HG02981 (cell line): ENCODE measurements at regions not wholly inside any gene's neighbourhood (a gene's known extent, or its start where the extent isn't known, plus 50 kb on each side); places are given as distances from the start of the nearest gene placed in this dataset.

Source experiments
- ATAC-seq: cut with Tn5 transposase; IDR thresholded peaks from one replicate; pipeline ENCODE4 v1.9.1; 2021; ENCODE audit warnings: mild to moderate bottlenecking, moderate library complexity; ENCODE audit not compliant: unreplicated experiment

- ATAC-seq: no peak
Observed at GRCh38 chr15:47273864-47274263, 443.4 kb upstream of the SEMA6D start.

GRCh38 chr15:47283246-47283645 lies 434.1 kb upstream of the SEMA6D start:
- no peak for ATAC-seq

- no peak for ATAC-seq
Observed at GRCh38 chr15:47288794-47289193, 428.5 kb upstream of the SEMA6D start.

GRCh38 chr15:47289656-47290055 lies 427.6 kb upstream of the SEMA6D start:
- ATAC-seq: no peak

GRCh38 chr15:47291767-47292166 lies 425.5 kb upstream of the SEMA6D start:
- ATAC-seq: no peak

GRCh38 chr15:47292638-47293190 lies 424.6 kb upstream of the SEMA6D start:
- no peak for ATAC-seq

GRCh38 chr15:47293466-47294162 lies 423.7 kb upstream of the SEMA6D start:
- ATAC-seq: no peak

- no peak for ATAC-seq
Observed at GRCh38 chr15:47294765-47295259, 422.5 kb upstream of the SEMA6D start.

GRCh38 chr15:47296881-47297280 lies 420.4 kb upstream of the SEMA6D start:
- ATAC-seq: no peak

GRCh38 chr15:47299846-47300434 lies 417.4 kb upstream of the SEMA6D start:
- no peak for ATAC-seq

GRCh38 chr15:47300596-47300995 lies 416.7 kb upstream of the SEMA6D start:
- ATAC-seq: no peak

GRCh38 chr15:47301481-47301880 lies 415.8 kb upstream of the SEMA6D start:
- ATAC-seq: no peak

- no peak for ATAC-seq
Observed at GRCh38 chr15:47304656-47305055, 412.6 kb upstream of the SEMA6D start.

- no peak for ATAC-seq
Observed at GRCh38 chr15:47312161-47312560, 405.1 kb upstream of the SEMA6D start.

- ATAC-seq: no peak
Observed at GRCh38 chr15:47326410-47327333, 390.6 kb upstream of the SEMA6D start.

- ATAC-seq: no peak
Observed at GRCh38 chr15:47331829-47332393, 385.4 kb upstream of the SEMA6D start.

GRCh38 chr15:47332481-47332880 lies 384.8 kb upstream of the SEMA6D start:
- no peak for ATAC-seq

GRCh38 chr15:47333734-47334133 lies 383.6 kb upstream of the SEMA6D start:
- no peak for ATAC-seq

GRCh38 chr15:47334805-47335535 lies 382.3 kb upstream of the SEMA6D start:
- ATAC-seq: no peak

- no peak for ATAC-seq
Observed at GRCh38 chr15:47337106-47337505, 380.2 kb upstream of the SEMA6D start.
